Kidney tubule cell (primary cell): ENCODE measurements at regions not wholly inside any gene's neighbourhood (a gene's known extent, or its start where the extent isn't known, plus 50 kb on each side); places are given as distances from the start of the nearest gene placed in this dataset.
"Not testable (repeated sequence)": the region's sequence is repeated elsewhere in the genome, so short reads cannot be mapped to it uniquely, and the experiment has no call there.

Experiments used
- DNase-seq: peaks from one replicate; pipeline ENCODE4 v3.0.0-alpha.2; 2018; ENCODE audit warnings: low spot score

GRCh38 chrX:113906168-113906567 lies 677.7 kb upstream of the HTR2C start:
- DNase-seq = no peak

GRCh38 chrX:113892891-113893290 lies 691.0 kb upstream of the HTR2C start:
- no peak for DNase-seq

- no peak for DNase-seq
Observed at GRCh38 chrX:113892401-113892800, 691.5 kb upstream of the HTR2C start.

GRCh38 chrX:113873056-113873455 lies 710.8 kb upstream of the HTR2C start:
- no peak for DNase-seq

- DNase-seq = no peak
Observed at GRCh38 chrX:113868711-113869110, 715.2 kb upstream of the HTR2C start.

- no peak for DNase-seq
Observed at GRCh38 chrX:113868177-113868576, 715.7 kb upstream of the HTR2C start.

- DNase-seq = no peak
Observed at GRCh38 chrX:113849408-113849807, 734.5 kb upstream of the HTR2C start.

- no peak for DNase-seq
Observed at GRCh38 chrX:113833096-113834055, 750.5 kb upstream of the HTR2C start.

GRCh38 chrX:113828470-113828869 lies 755.4 kb upstream of the HTR2C start:
- DNase-seq = no peak

- no peak for DNase-seq
Observed at GRCh38 chrX:113818346-113818745, 765.5 kb upstream of the HTR2C start.

GRCh38 chrX:113804819-113805218 lies 779.1 kb upstream of the HTR2C start:
- no peak for DNase-seq

- DNase-seq = no peak
Observed at GRCh38 chrX:113804291-113804690, 779.6 kb upstream of the HTR2C start.

GRCh38 chrX:113802837-113803236 lies 781.0 kb upstream of the HTR2C start:
- no peak for DNase-seq

GRCh38 chrX:113800955-113801354 lies 782.9 kb upstream of the HTR2C start:
- no peak for DNase-seq

GRCh38 chrX:113793563-113793962 lies 790.3 kb upstream of the HTR2C start:
- no peak for DNase-seq

GRCh38 chrX:113790987-113791386 lies 792.9 kb upstream of the HTR2C start:
- DNase-seq = no peak

GRCh38 chrX:113784754-113785153 lies 799.1 kb upstream of the HTR2C start:
- not testable (repeated sequence) for DNase-seq

GRCh38 chrX:113770806-113771205 lies 813.1 kb upstream of the HTR2C start:
- DNase-seq = no peak

- DNase-seq = no peak
Observed at GRCh38 chrX:113770071-113770470, 813.8 kb upstream of the HTR2C start.

- DNase-seq = no peak
Observed at GRCh38 chrX:113759422-113759821, 824.5 kb upstream of the HTR2C start.

- DNase-seq = no peak
Observed at GRCh38 chrX:113747274-113747973, 836.5 kb upstream of the HTR2C start.

GRCh38 chrX:113743069-113743468 lies 840.8 kb upstream of the HTR2C start:
- DNase-seq = no peak

GRCh38 chrX:113741744-113742143 lies 842.1 kb upstream of the HTR2C start:
- peak; percentile 1 for DNase-seq
